ENCODE measurements at regions not wholly inside any gene's neighbourhood (a gene's known extent, or its start where the extent isn't known, plus 50 kb on each side); places are given as distances from the start of the nearest gene placed in this dataset.

DNA sequence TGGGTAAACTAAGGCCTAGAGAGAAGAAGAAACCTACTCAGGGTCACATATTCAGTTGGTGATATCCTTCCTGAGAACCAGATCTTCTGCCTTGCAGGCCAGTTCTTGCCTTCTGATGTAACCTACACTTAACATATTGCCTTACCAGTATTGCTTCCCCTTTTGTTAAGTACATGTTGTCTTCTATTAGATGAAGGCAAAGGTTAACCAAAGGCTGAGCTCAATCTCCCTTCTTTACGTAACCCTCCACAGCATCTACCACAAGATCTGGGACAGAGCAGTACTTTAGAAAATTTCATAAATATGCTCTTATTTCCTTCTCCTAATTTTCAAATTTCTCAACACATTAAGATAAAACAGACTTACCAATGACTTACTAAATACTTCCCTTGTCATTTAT lies 474.4 kb downstream of the SH2D1A start (continued):
- TF ChIP-seq, protein P1, sequence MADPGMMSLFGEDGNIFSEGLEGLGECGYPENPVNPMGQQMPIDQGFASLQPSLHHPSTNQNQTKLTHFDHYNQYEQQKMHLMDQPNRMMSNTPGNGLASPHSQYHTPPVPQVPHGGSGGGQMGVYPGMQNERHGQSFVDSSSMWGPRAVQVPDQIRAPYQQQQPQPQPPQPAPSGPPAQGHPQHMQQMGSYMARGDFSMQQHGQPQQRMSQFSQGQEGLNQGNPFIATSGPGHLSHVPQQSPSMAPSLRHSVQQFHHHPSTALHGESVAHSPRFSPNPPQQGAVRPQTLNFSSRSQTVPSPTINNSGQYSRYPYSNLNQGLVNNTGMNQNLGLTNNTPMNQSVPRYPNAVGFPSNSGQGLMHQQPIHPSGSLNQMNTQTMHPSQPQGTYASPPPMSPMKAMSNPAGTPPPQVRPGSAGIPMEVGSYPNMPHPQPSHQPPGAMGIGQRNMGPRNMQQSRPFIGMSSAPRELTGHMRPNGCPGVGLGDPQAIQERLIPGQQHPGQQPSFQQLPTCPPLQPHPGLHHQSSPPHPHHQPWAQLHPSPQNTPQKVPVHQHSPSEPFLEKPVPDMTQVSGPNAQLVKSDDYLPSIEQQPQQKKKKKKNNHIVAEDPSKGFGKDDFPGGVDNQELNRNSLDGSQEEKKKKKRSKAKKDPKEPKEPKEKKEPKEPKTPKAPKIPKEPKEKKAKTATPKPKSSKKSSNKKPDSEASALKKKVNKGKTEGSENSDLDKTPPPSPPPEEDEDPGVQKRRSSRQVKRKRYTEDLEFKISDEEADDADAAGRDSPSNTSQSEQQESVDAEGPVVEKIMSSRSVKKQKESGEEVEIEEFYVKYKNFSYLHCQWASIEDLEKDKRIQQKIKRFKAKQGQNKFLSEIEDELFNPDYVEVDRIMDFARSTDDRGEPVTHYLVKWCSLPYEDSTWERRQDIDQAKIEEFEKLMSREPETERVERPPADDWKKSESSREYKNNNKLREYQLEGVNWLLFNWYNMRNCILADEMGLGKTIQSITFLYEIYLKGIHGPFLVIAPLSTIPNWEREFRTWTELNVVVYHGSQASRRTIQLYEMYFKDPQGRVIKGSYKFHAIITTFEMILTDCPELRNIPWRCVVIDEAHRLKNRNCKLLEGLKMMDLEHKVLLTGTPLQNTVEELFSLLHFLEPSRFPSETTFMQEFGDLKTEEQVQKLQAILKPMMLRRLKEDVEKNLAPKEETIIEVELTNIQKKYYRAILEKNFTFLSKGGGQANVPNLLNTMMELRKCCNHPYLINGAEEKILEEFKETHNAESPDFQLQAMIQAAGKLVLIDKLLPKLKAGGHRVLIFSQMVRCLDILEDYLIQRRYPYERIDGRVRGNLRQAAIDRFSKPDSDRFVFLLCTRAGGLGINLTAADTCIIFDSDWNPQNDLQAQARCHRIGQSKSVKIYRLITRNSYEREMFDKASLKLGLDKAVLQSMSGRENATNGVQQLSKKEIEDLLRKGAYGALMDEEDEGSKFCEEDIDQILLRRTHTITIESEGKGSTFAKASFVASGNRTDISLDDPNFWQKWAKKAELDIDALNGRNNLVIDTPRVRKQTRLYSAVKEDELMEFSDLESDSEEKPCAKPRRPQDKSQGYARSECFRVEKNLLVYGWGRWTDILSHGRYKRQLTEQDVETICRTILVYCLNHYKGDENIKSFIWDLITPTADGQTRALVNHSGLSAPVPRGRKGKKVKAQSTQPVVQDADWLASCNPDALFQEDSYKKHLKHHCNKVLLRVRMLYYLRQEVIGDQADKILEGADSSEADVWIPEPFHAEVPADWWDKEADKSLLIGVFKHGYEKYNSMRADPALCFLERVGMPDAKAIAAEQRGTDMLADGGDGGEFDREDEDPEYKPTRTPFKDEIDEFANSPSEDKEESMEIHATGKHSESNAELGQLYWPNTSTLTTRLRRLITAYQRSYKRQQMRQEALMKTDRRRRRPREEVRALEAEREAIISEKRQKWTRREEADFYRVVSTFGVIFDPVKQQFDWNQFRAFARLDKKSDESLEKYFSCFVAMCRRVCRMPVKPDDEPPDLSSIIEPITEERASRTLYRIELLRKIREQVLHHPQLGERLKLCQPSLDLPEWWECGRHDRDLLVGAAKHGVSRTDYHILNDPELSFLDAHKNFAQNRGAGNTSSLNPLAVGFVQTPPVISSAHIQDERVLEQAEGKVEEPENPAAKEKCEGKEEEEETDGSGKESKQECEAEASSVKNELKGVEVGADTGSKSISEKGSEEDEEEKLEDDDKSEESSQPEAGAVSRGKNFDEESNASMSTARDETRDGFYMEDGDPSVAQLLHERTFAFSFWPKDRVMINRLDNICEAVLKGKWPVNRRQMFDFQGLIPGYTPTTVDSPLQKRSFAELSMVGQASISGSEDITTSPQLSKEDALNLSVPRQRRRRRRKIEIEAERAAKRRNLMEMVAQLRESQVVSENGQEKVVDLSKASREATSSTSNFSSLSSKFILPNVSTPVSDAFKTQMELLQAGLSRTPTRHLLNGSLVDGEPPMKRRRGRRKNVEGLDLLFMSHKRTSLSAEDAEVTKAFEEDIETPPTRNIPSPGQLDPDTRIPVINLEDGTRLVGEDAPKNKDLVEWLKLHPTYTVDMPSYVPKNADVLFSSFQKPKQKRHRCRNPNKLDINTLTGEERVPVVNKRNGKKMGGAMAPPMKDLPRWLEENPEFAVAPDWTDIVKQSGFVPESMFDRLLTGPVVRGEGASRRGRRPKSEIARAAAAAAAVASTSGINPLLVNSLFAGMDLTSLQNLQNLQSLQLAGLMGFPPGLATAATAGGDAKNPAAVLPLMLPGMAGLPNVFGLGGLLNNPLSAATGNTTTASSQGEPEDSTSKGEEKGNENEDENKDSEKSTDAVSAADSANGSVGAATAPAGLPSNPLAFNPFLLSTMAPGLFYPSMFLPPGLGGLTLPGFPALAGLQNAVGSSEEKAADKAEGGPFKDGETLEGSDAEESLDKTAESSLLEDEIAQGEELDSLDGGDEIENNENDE (IDR thresholded peaks at IDR 0.05; ENCODE audit: insufficient replicate concordance, low read length): no peak
- TF ChIP-seq, protein P2, sequence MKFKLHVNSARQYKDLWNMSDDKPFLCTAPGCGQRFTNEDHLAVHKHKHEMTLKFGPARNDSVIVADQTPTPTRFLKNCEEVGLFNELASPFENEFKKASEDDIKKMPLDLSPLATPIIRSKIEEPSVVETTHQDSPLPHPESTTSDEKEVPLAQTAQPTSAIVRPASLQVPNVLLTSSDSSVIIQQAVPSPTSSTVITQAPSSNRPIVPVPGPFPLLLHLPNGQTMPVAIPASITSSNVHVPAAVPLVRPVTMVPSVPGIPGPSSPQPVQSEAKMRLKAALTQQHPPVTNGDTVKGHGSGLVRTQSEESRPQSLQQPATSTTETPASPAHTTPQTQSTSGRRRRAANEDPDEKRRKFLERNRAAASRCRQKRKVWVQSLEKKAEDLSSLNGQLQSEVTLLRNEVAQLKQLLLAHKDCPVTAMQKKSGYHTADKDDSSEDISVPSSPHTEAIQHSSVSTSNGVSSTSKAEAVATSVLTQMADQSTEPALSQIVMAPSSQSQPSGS (IDR thresholded peaks at IDR 0.05; ENCODE audit: low read length): no peak
- TF ChIP-seq BACH1 (IDR thresholded peaks at IDR 0.05; ENCODE audit: low read length) (no peak), PHF8 (conservative IDR thresholded peaks at IDR 0.05; ENCODE audit: low read depth, low read length) (no peak), POU5F1 (IDR thresholded peaks at IDR 0.05; ENCODE audit: low read depth, low read length) (no peak), CBX5 (IDR thresholded peaks at IDR 0.05; ENCODE audit: low read depth, low read length) (no peak), NRF1 (IDR thresholded peaks at IDR 0.05; ENCODE audit: low read depth, low read length) (no peak), HDAC6 (IDR thresholded peaks at IDR 0.05; ENCODE audit: low read depth, low read length) (no peak), SRF (IDR thresholded peaks at IDR 0.05; ENCODE audit: low read depth, low read length) (no peak), TBP (IDR thresholded peaks at IDR 0.05; ENCODE audit: low read depth, low read length) (no peak), HDAC2 (IDR thresholded peaks at IDR 0.05; ENCODE audit: borderline replicate concordance in 1 of 2, low read depth in 2 of 2, low read length in 2 of 2) (no peak)

Data from H1 (cell line).